ENCODE measurements at regions not wholly inside any gene's neighbourhood (a gene's known extent, or its start where the extent isn't known, plus 50 kb on each side); places are given as distances from the start of the nearest gene placed in this dataset.

DNA sequence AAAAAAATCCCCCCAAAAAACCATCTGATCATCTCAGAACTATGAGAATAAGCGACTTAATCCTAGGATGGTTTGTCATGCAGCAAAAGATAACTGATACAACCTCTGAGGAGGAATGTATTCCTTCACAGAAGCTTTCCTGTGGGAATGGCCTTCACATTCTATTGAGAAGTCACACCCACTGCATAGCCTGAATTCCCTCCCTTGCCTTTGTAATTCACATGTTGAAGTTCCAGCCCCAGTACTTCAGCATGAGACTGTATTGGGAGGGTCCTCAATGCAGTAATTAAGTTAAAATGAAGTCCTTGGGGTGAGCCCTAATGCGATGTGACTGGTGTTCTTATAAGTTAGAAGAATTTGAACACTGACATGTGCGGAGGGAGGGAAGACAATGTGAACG lies 395.2 kb downstream of the TUSC7 start:
- no peak for TF ChIP-seq POLR2AphosphoS5 (IDR thresholded peaks at IDR 0.05; ENCODE audit: low read depth, low read length)
- TF ChIP-seq, protein P1, sequence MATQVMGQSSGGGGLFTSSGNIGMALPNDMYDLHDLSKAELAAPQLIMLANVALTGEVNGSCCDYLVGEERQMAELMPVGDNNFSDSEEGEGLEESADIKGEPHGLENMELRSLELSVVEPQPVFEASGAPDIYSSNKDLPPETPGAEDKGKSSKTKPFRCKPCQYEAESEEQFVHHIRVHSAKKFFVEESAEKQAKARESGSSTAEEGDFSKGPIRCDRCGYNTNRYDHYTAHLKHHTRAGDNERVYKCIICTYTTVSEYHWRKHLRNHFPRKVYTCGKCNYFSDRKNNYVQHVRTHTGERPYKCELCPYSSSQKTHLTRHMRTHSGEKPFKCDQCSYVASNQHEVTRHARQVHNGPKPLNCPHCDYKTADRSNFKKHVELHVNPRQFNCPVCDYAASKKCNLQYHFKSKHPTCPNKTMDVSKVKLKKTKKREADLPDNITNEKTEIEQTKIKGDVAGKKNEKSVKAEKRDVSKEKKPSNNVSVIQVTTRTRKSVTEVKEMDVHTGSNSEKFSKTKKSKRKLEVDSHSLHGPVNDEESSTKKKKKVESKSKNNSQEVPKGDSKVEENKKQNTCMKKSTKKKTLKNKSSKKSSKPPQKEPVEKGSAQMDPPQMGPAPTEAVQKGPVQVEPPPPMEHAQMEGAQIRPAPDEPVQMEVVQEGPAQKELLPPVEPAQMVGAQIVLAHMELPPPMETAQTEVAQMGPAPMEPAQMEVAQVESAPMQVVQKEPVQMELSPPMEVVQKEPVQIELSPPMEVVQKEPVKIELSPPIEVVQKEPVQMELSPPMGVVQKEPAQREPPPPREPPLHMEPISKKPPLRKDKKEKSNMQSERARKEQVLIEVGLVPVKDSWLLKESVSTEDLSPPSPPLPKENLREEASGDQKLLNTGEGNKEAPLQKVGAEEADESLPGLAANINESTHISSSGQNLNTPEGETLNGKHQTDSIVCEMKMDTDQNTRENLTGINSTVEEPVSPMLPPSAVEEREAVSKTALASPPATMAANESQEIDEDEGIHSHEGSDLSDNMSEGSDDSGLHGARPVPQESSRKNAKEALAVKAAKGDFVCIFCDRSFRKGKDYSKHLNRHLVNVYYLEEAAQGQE (IDR thresholded peaks at IDR 0.05; ENCODE audit: insufficient read depth in 1 of 2, low read depth in 2 of 2, low read length in 2 of 2) = no peak

Measured in PFSK-1 (cell line).